Hematopoietic multipotent progenitor cell (in vitro differentiated cells): ENCODE measurements at regions not wholly inside any gene's neighbourhood (a gene's known extent, or its start where the extent isn't known, plus 50 kb on each side); places are given as distances from the start of the nearest gene placed in this dataset.
"Not testable (repeated sequence)": the region's sequence is repeated elsewhere in the genome, so short reads cannot be mapped to it uniquely, and the experiment has no call there.

ENCODE experiments used
- DNase-seq, 3 donors: peaks; one replicate each; pipeline ENCODE4 v3.0.0-alpha.2; 2011 to 2015; ENCODE audit warnings: low read depth in 2 of 3, low spot score in 2 of 3

GRCh38 chrY:26167332-26167731, 545.4 kb downstream of the CDY1 start:
- DNase-seq, result not testable (repeated sequence)

GRCh38 chrY:26179326-26179725, 557.4 kb downstream of the CDY1 start:
- DNase-seq, result not testable (repeated sequence)

DNA sequence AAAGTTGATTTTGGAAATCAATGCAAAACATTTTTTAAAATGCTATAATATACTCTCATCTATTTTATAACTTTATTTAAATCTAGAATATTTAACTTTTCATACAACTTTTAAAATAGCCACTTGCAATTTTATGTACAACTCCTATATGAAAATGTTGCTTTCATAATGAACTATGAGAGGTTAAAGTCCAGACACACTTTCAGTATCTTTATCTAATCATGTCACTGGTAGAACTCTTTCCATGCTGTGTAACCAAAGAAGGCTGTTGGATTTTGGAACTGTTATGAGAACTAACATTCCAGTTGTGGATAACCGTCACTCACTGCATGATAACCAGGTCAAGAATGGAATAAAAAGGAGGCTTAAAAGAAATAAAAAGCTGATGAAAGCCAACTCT, 603.1 kb downstream of the CDY1 start:
- DNase-seq, result not testable (repeated sequence)

GRCh38 chrY:26225468-26225867, 603.6 kb downstream of the CDY1 start:
- DNase-seq, result not testable (repeated sequence)

- not testable (repeated sequence) for DNase-seq
Observed at GRCh38 chrY:26240944-26241343, 619.0 kb downstream of the CDY1 start.

GRCh38 chrY:26254262-26254661, 632.3 kb downstream of the CDY1 start:
- DNase-seq, result not testable (repeated sequence)

DNA sequence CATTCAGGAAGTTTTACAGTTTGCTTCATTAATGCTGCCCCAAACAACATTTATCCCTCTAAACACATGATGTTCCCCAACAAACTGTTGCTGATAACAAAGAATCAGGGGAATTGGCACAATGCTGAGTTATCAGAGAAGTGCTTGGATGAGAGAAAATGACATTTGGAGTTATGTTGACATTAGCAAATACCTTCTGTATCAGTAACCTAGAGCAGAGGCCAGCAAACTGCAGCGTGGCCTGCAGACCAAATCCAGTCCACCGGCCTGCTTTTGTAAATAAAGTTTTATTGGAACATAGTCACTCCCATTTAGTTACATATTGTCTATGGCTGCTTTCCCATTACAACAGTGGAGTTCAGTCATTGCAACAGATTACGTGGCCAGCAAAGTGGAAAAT, 643.5 kb downstream of the CDY1 start:
- DNase-seq, result not testable (repeated sequence)

- DNase-seq, result not testable (repeated sequence)
Observed at GRCh38 chrY:26268421-26268820, 646.5 kb downstream of the CDY1 start.

DNA sequence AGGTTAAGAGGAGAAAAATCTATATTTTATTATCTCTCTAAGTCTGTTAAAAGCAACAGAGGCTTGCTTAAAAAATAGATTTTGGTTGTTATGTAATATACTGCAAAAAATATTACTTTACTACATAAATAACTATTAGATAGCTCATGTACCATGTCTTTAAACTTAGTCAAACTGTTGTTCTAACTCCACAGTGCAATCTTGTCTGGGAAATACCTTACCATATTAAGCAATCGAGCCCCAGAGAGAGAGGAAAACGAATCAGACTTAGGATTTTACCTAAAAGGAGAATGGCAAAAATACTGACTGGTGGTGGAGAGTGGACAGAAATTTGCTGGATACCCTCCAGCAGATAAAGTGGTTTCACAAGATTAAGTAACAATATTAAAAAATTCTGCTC, 647.0 kb downstream of the CDY1 start:
- DNase-seq, result not testable (repeated sequence)

GRCh38 chrY:26273089-26273488, 651.2 kb downstream of the CDY1 start:
- DNase-seq, result not testable (repeated sequence)

DNA sequence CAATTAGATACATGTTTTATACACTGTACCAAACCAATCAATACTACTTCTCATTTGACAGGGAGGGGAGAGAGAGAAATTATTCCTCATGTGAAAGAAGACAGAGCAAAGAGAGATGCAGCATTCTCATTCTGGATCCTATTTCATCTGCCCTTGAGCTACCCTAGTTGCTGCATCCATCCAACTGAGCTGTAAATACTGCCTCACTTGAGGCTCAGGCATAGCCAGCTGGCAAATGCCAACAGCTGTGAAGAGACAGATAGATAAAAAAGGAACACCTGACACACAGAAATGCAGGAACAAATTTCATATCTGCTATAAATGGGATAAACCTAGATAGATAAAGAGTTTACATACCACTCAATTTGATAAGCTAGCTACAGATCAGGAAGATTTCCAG, 684.1 kb downstream of the CDY1 start:
- not testable (repeated sequence) for DNase-seq

- not testable (repeated sequence) for DNase-seq
Observed at GRCh38 chrY:26306630-26307385, 684.9 kb downstream of the CDY1 start.

GRCh38 chrY:26308308-26308707, 686.4 kb downstream of the CDY1 start:
- DNase-seq, result not testable (repeated sequence)

- DNase-seq, result peak in 2 of 3 donors; percentile 7 to 60
Observed at GRCh38 chrY:26315065-26315464, 693.1 kb downstream of the CDY1 start.

GRCh38 chrY:26319488-26320202, 697.7 kb downstream of the CDY1 start:
- not testable (repeated sequence) for DNase-seq

DNA sequence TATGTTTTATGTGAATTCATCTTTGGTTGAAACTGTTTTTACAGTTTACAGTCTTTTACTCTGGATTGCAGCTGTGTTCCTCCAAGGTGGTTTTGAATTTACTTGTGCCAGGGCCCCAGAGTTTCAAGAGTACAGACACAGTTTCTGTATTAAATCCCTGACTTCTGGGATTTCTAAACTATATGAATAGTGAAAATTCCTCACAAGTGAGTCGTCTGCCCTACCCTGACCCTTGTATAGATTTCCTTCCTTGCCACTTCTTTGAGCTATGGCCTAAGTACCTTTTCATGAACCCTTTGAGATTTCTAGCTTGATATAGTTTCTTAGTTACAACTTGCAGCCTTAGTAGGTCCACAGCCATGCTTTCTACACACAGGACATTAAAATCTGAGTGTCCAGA, 700.8 kb downstream of the CDY1 start:
- DNase-seq, result not testable (repeated sequence)

GRCh38 chrY:26352931-26353330, 731.0 kb downstream of the CDY1 start:
- not testable (repeated sequence) for DNase-seq

DNA sequence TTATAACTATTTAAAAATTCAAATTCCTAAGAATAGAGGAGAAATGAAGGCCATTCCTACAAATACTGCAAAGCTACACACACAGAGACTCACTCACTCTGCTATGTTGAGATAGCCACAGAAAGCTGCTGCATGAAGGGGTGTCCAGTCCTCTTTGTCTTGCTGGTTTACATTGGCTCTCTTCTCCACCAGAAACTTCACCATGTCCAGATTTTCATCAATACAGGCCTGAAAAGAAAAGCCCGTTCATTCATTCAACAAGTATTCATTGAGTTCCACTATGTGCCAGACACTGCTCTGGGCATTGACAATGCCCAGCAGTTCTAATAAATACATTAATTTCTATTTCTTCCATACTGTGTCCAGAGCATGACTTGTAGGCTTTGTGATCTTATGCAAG, 732.3 kb downstream of the CDY1 start:
- no peak for DNase-seq

- not testable (repeated sequence) for DNase-seq
Observed at GRCh38 chrY:26359869-26360268, 738.0 kb downstream of the CDY1 start.

DNA sequence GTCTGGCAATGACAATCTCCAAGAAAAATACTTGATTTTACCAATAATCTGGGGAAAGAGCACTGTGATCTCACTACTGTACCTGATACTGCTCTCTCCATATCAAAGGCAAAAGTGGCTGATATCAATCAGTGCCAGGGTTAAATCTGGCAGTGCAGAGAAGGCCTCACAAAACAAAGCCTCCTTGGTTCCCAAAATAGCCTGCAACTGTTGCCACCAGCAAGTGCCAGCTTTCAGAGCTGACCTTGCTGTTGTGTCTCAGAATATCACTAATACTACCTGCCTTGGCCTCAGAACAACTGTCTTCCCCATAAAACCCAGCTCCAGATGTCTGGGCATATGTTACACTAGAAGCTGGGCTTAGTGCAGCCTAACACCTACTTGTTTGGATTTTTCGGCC, 738.6 kb downstream of the CDY1 start:
- not testable (repeated sequence) for DNase-seq

DNA sequence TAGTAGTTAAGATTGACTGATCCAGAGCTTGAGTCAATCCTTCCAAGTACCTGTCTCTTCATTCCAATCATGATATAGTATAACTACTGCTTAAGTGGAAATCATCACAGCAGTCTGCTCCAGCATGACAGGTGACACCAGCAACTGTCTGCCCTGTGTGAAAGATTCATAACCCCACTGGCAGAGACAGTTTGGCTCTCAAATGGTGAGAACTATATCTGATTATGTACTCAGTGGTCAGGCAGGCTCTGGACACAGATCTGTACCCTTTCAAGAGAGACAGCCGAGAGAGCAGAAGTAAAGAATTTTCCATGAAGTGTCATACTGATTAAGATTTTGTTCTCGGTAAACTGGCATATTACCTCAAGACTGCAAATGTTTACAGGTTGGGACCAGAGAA, 741.5 kb downstream of the CDY1 start:
- DNase-seq, result not testable (repeated sequence)

DNA sequence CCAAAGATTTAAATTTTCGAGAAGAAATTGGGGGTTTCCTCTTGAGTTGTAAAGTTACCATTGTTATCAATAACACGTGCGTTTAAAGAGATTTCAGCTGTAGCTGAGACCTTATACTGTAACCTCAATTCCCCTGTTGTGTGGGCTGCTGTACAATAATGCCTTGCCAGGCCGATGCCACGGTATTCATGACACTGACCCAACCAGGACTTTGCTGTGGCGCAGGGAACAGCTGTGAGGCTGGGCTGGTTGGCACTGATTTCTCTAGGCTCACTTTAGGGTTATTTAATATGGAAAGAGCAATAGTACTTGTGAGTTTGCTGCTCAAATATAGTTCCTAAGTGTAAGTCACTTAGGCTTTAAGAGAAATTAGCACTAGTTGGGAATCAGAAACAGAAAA, 744.2 kb downstream of the CDY1 start:
- not testable (repeated sequence) for DNase-seq
